Uterus (tissue), 3 donors: ENCODE measurements at regions not wholly inside any gene's neighbourhood (a gene's known extent, or its start where the extent isn't known, plus 50 kb on each side); places are given as distances from the start of the nearest gene placed in this dataset.

ENCODE experiments used
- DNase-seq, 2 donors: peaks; one replicate each; pipeline ENCODE4 v3.0.0-alpha.2; 2019 to 2020
- H3K27ac ChIP-seq, 2 donors: fragments of 200-600 bp; sonication (generic); 1 replicate in 1 of 2; 2 replicates in 1 of 2; pipeline ENCODE4 v1.5.1; 2016 to 2018
- H3K27me3 ChIP-seq, 2 donors: fragments of 200-600 bp; sonication (generic); one replicate each; pipeline ENCODE4 v1.5.1; 2018 to 2019; ENCODE audit warnings: control low read depth in 1 of 2
- H3K36me3 ChIP-seq, 2 donors: fragments of 200-600 bp; sonication (generic); one replicate each; pipeline ENCODE4 v1.5.1; 2019; ENCODE audit warnings: control low read depth in 1 of 2
- H3K4me1 ChIP-seq, 2 donors: fragments of 200-600 bp; sonication (generic); one replicate each; pipeline ENCODE4 v1.5.1; 2018 to 2019; ENCODE audit warnings: control low read depth in 1 of 2
- H3K4me3 ChIP-seq, 2 donors: fragments of 200-600 bp; sonication (generic); 1 replicate in 1 of 2; 2 replicates in 1 of 2; pipeline ENCODE4 v1.5.1; 2018 to 2019; ENCODE audit warnings: mild to moderate bottlenecking in 1 of 2
- H3K9me3 ChIP-seq, 2 donors: fragments of 200-600 bp; sonication (generic); one replicate each; pipeline ENCODE4 v1.5.1; 2019; ENCODE audit warnings: control low read depth in 1 of 2
- POLR2A ChIP-seq, 2 donors: fragments of 450-650 bp; IDR thresholded peaks; one replicate each; pipeline ENCODE4 v1.6.1; 2016; ENCODE audit warnings: antibody characterized with exemption in 2 of 2, mild to moderate bottlenecking in 1 of 2, moderate library complexity in 1 of 2
- intact Hi-C: fragments of 100-400 bp; cut with DNase I; formaldehyde crosslinking; loops from one replicate; pipeline ENCODE4 v1.15.1; 2023; ENCODE audit warnings: low total_unique reads
- TF ChIP-seq, protein P1 (sequence below), 4 experiments: fragments of 200-600 bp in 2 of 4; fragments of 450-650 bp in 2 of 4; sonication (generic) in 2 of 4; IDR thresholded peaks; one replicate each; pipeline ENCODE4 v1.5.1; 2016 to 2019; ENCODE audit warnings: antibody characterized with exemption in 4 of 4, mild to moderate bottlenecking in 2 of 4, moderate library complexity in 1 of 4
- donor health status: DM: yes; HTN: yes; CAD: no.

DNA sequence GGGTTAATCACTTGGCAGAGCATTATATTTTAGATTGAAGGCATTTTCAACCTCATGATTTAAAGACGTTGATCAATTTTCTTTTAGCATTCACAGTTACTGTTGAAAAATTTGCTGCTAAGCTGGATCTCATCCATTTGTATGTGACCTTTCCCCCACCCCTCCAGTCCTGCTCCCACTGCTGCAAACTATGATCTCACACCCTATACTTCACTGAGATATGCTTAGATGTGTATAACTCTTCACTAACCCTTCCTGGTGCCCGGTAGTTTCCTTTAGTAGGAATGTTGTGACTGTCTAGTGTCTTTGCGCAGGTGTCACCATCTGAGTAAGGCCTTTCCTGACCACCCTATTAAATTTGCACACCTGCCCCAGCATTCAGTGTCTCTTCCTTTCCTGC lies 67.0 kb upstream of the C1orf21 start:
- no peaks in the 10 kb centered on the region for H3K36me3 ChIP-seq
- intact Hi-C loops, result no loop called here
- H3K9me3 ChIP-seq, result no peaks in the 10 kb centered on the region
- no peaks in the 10 kb centered on the region for H3K27me3 ChIP-seq
- no peak overlapping the region for H3K27ac ChIP-seq
- TF ChIP-seq POLR2A (IDR thresholded peaks at IDR 0.05), result no peak
- TF ChIP-seq, protein P1, sequence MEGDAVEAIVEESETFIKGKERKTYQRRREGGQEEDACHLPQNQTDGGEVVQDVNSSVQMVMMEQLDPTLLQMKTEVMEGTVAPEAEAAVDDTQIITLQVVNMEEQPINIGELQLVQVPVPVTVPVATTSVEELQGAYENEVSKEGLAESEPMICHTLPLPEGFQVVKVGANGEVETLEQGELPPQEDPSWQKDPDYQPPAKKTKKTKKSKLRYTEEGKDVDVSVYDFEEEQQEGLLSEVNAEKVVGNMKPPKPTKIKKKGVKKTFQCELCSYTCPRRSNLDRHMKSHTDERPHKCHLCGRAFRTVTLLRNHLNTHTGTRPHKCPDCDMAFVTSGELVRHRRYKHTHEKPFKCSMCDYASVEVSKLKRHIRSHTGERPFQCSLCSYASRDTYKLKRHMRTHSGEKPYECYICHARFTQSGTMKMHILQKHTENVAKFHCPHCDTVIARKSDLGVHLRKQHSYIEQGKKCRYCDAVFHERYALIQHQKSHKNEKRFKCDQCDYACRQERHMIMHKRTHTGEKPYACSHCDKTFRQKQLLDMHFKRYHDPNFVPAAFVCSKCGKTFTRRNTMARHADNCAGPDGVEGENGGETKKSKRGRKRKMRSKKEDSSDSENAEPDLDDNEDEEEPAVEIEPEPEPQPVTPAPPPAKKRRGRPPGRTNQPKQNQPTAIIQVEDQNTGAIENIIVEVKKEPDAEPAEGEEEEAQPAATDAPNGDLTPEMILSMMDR (IDR thresholded peaks at IDR 0.05), result no peak
- no peak overlapping the region for H3K4me3 ChIP-seq
- DNase-seq, result no peak
- H3K4me1 ChIP-seq, result no peaks in the 10 kb centered on the region

DNA sequence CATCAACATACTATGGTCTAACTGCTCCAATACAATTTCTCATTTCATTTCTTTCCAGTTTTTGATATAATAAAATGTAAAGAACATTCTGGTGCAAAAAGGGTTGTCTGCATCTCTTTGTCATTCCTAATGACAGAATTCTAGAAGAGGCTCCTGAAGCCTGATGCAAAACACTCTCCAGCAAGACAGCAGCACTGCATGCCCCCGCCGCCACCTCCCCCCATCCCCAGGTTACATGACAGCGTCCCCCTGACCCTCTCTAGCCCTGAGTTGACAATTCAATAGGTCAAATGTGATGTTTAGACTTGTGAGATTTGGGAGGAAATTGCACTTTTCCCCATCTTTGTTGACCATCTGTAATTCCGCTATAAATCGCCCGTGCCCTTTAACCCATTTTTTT lies 64.6 kb upstream of the C1orf21 start:
- DNase-seq, result no peak
- H3K9me3 ChIP-seq, result no peaks in the 10 kb centered on the region
- H3K4me3 ChIP-seq, result no peak overlapping the region
- no peaks in the 10 kb centered on the region for H3K27me3 ChIP-seq
- no peaks in the 10 kb centered on the region for H3K4me1 ChIP-seq
- H3K27ac ChIP-seq, result no peak overlapping the region
- no peak for TF ChIP-seq POLR2A (IDR thresholded peaks at IDR 0.05)
- TF ChIP-seq, protein P1 (IDR thresholded peaks at IDR 0.05), result no peak
- intact Hi-C loops, result no loop called here
- H3K36me3 ChIP-seq, result no peaks in the 10 kb centered on the region

DNA sequence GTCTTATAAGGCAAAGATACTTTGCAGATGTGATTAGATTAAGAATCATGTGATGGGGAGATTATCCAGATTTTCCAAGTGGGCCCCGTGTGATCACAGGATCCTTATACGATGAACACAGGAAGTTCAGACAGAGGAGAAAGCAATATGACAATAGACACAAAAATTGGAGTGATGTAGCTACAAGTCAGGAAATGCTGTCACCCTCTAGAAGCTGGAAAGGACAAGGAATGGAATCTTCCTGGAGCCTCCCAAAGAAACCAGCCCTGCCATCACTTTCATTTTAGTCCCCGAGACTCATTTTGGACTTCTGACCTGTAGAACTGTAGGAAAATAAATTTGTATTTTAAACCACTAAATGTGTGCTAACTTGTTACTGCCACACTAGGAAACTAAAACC lies 61.9 kb upstream of the C1orf21 start:
- TF ChIP-seq POLR2A (IDR thresholded peaks at IDR 0.05), result no peak
- TF ChIP-seq, protein P1 (IDR thresholded peaks at IDR 0.05), result no peak
- intact Hi-C loops, result no loop called here
- no peaks in the 10 kb centered on the region for H3K27me3 ChIP-seq
- H3K36me3 ChIP-seq, result no peaks in the 10 kb centered on the region
- H3K4me1 ChIP-seq, result no peaks in the 10 kb centered on the region
- H3K4me3 ChIP-seq, result no peak overlapping the region
- no peak for DNase-seq
- no peaks in the 10 kb centered on the region for H3K9me3 ChIP-seq
- no peak overlapping the region for H3K27ac ChIP-seq

DNA sequence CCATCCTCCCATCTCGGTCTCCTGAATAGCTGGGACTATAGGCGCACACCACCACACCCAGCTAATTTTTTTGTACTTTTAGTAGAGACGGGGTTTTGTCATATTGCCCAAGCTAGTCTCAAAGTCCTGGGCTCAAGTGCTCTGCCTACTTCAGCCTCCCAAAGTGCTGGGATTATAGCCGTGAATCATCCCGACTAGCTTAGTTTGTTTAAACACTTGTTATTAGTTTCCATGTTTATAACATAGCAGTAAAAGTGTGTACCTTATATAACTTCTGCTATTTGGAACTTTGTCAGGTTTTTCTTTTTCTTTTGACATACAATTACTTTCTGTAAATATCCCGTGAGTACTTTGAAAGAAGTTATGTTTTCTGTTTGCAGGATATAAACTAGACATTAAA lies 60.6 kb upstream of the C1orf21 start:
- TF ChIP-seq, protein P1 (IDR thresholded peaks at IDR 0.05), result no peak
- Histone ChIP-seq H3K27ac (no peak overlapping the region), H3K27me3 (no peaks in the 10 kb centered on the region), H3K4me3 (no peak overlapping the region), H3K36me3 (no peaks in the 10 kb centered on the region), H3K4me1 (no peaks in the 10 kb centered on the region), H3K9me3 (no peaks in the 10 kb centered on the region)
- intact Hi-C loops, result no loop called here
- DNase-seq, result no peak

DNA sequence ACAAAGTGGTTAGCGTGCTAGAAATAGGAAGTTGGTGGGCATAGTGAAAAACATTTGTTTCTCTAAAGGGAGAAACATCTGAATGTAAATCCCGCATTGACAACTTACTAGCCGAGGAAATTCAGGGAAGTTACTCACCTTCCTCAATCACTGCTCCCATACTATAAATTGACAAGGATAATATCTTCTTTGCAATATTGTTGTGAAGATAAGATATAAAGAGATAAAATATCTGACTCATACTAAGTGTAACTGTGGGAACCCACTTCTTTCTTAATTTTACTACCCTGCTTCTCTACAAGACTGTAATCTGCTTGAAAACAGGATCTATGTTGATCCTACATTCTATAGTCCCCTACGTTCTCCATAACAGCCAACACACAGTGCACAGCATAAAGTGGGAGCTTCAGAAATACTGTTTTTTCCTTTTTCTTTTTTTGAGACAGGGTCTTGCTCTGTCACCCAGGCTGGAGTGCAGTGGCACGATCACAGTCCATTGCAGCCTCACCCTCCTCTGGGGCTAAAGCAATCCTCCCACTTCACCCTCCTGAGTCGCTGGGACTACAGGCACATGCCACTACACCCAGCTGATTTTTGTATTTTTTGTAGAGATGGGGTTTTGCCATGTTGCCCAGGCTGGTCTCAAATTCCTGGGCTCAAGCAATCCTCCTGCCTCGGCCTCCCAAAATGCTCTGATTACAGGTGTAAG lies 57.4 kb upstream of the C1orf21 start:
- intact Hi-C loops, result no loop called here
- Histone ChIP-seq H3K36me3 (no peaks in the 10 kb centered on the region), H3K27ac (no peak overlapping the region), H3K27me3 (no peaks in the 10 kb centered on the region), H3K4me3 (no peak overlapping the region), H3K9me3 (no peaks in the 10 kb centered on the region), H3K4me1 (no peaks in the 10 kb centered on the region)
- DNase-seq, result no peak
- TF ChIP-seq, protein P1 (IDR thresholded peaks at IDR 0.05), result no peak
- no peak for TF ChIP-seq POLR2A (IDR thresholded peaks at IDR 0.05)
